HG02623 (cell line): ENCODE measurements at regions not wholly inside any gene's neighbourhood (a gene's known extent, or its start where the extent isn't known, plus 50 kb on each side); places are given as distances from the start of the nearest gene placed in this dataset.
"Not testable (repeated sequence)": the region's sequence is repeated elsewhere in the genome, so short reads cannot be mapped to it uniquely, and the experiment has no call there.

Source experiments
- ATAC-seq: cut with Tn5 transposase; IDR thresholded peaks from one replicate; pipeline ENCODE4 v1.9.1; 2021; ENCODE audit warnings: moderate library complexity; ENCODE audit not compliant: unreplicated experiment

DNA sequence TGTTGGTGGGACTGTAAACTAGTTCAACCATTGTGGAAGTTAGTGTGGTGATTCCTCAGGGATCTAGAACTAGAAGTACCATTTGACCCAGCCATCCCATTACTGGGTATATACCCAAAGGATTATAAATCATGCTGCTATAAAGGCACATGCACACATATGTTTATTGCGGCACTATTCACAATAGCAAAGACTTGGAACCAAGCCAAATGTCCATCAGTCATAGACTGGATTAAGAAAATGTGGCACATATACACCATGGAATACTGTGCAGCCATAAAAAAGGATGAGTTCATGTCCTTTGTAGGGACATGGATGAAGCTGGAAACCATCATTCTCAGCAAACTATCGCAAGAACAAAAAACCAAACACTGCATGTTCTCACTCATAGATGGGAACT is 334.5 kb upstream of the SPRY2 start:
- not testable (repeated sequence) for ATAC-seq

DNA sequence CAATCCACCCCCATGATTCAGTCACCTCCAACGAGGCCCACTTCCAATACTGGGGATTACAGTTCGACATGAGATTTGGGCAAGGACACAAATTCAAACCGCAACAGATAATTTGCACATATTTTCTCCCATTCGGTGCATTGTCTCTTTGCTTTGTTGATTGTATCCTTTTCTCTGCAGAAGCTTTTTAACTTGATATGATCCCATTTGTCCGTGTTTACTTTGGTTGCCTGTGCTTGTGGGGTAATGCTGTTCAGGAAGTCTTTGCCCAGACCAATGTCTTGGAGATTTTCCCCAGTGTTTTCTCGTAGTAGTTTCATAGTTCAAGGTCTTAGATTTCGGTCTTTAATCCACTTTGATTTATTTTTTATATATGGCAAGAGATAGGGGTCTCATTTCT is 330.8 kb upstream of the SPRY2 start:
- ATAC-seq: no peak

DNA sequence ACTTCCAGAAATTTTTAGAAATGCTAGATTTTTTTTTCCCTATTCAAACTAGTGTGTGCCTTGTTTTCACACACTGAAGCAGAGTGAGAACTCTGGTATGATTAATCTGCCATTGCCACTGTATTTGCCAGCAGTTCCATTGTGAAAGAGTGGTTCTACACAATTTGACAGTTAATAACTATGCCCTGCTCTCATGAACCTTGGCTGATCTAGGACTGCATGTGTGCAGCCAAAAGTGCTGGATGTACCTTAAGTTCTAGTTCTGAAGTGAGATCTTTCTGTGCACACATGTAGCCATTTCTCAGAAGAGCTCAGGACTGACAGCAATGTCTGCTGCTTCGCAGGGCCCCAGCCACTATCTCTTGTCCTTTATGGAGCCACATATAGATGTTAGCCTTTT is 328.2 kb upstream of the SPRY2 start:
- no peak for ATAC-seq

DNA sequence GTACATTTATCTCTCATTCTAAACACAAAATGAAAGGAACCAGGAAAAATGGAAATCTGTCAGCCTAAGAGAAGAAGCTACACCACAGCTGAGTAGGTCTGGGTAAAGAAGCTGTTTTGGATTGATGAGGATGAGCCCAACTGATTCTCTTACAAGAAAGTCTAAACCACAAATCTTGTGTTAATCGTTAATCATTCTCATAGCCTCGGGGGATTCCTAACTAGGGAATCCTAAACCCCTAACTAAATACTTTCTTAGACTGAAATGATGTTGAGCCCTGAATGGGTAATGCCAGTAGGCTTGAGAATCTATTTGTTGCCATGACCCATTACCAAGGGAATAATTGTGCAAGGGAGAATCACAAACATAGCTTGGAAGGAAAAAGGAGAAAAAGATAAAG is 327.5 kb upstream of the SPRY2 start:
- no peak for ATAC-seq

DNA sequence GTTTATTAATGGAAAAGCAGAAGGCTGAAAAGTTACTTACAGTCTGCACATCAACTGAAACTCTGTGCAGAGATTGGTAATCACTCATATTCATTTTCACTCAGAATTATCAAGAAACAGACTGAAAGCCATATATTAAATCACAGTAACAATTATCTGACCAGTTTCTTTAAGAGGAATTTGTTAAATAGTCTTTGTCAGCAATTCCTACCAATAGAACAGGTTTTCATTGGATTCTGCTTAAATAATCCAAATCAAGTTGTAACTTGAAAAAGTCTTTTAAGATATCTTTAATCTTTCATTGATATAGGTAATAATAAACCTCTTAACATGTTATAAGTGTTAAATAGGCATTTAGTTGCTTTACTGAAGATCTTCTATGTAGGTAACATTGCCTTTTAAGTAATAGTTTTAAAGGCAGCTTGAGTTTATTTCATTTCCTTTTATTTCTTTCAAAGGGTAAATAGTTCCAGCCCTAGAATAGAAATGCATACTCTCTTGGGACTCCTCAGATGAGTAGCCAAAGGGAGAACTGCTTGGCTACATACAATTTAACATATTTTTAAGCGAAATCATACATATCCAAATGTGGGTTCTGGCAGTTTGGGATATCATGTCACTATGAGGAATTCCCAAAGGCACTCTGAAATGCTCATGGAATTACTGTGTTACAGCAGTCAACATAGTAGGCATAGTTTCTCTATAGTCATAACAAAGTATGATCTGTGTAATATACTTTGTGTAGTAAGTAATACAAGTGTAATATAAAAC is 326.0 kb upstream of the SPRY2 start:
- ATAC-seq: no peak

DNA sequence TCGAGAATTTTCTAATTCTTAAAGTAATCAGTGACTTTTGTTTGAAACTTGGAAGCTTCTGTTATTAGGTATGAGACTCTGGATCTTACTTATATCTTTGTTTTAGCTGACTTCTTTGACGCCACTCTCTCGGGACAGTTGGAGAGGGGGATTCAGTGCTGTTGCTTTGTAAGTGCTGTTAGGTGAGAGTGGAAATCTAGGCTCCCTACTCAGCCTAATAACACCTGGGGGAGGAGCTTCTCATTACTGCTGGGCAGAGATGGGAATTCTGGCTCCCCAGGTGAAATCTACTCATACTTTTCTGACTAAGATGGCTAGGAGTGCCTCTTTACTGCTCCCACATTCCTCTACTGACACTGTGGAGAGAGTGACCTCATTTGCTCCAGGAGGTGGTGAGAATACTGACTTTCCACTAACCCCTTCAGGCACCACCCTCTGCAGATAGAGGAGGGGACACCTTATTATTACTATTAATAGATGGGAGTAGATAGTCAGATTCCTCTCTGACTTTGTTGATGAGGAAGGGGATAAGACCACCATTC is 324.9 kb upstream of the SPRY2 start:
- no peak for ATAC-seq

DNA sequence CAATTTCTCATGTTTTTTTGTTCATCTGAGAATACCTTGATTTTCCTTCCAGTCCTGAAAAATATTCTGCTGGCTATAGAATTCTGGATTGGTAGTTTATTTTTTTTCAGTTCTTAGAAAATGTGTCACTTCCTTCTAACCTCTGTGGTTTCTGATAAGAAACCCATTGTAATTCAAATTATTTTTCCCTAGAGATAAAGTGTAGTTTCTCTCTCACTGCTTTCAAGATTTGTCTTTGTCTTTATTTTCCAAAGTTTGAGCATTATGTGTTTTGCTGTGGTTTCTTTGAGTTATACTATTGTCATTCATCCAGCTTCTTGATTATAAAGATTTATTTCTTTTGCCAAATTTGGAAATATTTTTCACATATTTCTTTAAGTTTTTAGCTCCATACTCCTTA is 324.0 kb upstream of the SPRY2 start:
- ATAC-seq: no peak

DNA sequence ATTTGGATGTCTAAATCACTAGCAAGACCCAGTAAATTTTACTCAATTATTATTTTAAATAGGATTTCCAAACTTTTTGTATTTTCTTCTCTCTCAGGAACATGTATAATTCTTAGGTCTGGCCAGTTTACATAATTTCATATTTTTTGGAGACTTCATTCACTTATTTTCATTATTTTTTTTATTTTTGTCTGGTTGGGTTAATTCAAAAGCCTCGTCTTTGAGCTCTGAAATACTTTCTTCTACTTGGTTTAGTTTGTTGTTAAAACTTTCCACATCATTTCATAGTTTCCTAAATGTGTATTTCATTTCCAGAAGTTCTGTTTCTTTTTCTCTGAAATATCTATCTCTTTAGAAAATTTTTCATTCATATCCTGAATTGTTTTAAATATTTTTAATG is 322.9 kb upstream of the SPRY2 start:
- ATAC-seq: no peak

DNA sequence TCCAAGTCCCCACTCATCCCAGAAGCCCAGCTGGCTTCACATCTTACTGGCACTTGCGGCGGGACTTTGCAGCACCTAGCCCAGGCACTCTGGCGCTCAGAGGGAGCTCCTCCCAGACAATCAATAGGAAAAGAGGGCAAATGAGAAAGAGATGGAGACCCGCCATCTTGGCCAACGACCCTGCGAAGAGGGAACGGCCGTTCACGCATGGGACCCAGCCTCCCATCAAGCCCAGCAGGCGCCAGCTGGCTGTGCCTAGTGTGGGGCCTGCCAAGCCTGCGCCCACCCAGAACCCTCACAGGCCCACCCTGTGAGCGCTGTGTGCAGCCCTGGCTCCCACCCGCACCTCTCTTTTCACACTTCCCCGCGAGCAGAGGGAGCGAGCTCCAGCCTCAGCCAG is 317.8 kb upstream of the SPRY2 start:
- ATAC-seq: no peak

DNA sequence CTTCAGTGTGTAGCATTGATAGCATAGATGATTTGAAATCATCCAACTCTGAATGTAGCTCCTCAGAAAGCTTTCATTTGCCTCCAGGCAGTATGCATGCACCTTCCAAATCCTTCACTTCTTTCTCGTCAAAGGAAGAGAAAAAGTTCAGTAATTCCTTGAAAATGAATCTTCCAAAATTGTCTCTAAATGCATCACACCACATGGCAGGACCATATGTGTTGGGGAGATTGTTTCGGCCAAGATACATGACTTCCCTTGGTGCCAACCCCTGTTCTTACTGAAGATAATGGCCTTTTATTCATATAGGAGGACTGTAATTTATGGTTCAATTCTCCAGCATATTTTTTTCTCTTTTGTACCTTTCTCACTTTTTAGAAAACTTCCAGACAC is 315.6 kb upstream of the SPRY2 start:
- ATAC-seq: no peak

DNA sequence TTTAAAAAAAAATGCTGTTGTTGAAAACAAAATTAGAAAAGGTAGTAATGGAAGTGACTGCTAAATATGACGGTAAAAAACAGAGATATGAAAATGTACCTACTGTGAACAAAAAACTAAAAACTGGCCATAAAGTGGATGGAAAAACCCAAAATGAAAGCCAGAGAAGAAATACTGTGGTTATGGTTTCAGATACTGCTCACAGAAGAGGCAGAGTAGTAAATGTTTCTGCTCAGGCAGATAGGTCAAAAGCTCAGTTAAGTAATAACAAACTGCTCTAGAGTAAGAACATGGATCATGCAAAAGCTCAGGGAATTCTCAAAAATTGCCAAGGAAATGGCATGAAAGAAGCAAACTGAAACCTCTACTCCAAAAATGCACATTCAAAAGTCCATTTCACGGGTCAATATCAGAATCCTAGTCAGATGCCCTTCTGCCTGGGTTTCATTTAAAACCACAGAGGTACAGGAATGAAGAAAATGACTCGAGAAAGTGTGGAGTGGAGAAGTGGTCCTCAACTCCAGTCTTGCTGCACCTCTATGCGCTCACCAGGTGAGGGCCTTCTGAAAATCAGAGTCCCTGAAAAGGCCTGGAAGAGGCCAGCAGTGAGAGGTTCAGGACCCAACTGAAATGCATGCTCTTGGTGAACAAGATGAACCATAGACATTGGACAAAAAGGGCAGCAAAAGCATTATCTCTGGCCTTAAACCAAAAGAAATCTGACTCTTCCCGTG is 315.0 kb upstream of the SPRY2 start:
- no peak for ATAC-seq

DNA sequence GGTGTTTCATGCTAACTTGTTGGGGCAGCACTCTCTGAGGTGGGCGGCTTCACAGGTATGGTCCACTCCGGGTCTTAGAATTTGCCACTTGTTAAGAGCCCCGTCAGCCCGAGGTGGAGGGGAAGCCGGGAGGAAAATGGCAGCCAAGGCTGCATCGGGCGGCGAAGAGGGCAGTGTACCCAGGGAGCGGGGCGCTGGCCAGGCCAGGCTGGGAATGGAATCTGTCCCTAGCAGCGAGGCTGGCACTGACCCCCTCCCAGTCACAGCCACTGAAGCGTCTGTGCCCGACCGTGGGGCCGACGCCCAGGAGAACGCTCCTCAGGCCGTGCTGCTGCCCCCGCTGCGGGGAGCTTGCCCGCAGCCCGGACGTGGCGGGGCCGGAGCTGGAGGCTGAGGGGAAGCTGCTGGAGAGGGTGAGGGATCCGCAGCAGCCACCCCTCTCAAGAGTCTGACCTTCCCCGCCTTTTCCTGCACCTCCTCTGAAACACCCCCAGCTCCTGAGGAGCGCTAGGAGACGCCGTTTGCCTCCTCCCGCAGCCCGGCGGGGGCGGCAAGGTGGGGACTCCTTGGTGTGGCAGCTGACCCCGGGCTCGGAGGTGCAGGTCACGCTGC is 313.8 kb upstream of the SPRY2 start:
- no peak for ATAC-seq

DNA sequence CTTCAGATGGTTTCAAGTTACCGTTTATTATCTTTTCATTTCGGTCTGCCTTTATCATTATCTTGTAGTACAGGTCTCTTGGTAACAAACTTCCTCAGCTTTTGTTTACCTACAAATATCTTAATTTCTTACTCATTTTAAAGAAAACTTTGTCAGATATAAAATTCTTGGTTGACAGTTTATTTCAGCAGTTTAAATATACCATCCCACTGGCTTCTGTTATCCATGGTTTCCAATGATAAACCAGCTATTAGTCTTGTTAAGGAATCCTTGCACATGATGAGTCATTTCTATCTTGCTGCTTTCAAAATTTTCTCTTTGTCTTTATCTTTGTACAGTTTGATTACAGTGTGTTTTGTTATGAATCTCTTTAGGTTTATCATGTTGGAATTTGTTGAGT is 308.3 kb upstream of the SPRY2 start:
- ATAC-seq: no peak

DNA sequence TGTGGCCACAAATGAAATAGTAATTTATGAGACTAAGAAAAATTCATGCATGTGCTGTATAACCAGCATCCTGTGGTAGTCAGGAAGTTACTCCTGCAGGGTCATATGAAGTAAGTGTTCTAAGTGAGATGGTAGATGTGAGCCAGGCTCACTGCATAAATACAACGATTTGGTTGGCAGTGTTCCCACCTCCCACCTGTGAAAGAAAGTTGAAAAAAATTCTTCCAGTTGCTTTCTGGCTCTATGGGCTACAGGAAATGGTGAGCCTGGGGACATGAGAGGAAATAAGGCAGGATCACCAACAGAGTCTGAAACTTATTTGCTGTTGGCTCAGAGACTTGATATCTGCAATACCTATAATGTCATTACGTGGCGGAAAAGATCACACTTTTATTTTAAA is 301.7 kb upstream of the SPRY2 start:
- no peak for ATAC-seq

DNA sequence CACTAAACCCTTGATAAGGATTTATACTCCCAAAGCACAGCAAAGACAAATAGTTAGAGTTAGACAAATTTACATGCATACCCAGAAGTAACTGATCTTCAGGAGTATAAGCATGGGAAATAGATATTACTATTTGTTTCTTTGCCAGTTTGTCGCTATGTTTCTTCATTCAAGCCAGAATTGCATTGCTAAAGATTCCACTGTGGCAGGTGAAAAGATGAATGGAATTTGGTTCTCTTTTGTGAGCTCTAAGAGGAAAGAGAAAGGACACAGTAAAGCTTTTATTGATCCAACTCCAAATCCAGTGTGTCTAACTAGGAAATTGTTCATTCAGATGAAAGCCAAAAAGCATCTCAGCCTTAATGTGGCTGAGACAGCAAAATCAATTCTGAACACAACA is 292.3 kb upstream of the SPRY2 start:
- no peak for ATAC-seq

DNA sequence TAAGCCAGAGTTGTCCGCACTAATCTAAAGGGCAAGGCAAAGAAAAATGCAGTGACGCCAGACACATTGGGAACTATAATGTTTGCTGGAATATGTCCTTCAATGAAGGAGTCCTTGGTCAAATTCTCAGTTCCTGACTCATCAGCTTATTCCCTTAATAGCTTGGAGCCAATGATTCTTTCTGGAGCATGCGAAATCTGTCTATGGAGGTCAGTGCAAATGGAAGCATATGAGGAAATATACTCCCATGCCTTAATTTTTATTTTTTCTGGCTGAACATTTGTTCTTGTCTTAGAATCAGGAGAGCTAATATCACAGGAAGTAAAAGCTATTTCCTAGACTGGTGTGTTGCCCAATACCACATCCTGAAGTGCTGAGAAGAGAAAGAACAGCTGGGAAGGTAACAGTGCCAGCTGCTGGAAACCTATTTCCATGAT is 289.8 kb upstream of the SPRY2 start:
- no peak for ATAC-seq

DNA sequence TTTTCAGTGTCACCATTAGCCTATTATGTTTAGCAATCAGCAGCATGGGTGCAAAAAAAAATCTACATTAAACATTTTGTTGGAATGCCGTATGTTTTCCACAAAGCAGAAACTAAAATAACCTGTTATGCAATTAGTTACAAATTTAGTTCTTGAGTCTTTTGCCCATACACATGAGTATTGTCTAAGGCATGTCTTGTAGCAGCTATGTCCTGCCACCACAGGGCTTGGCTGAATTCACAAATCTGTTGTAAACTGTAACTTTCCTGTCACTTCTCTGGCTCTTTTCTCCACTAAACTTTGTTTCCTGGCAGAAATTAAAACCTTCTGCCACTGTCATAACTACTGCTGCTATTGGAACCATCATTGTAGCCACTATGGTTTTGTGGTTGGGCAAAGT is 277.9 kb upstream of the SPRY2 start:
- no peak for ATAC-seq

DNA sequence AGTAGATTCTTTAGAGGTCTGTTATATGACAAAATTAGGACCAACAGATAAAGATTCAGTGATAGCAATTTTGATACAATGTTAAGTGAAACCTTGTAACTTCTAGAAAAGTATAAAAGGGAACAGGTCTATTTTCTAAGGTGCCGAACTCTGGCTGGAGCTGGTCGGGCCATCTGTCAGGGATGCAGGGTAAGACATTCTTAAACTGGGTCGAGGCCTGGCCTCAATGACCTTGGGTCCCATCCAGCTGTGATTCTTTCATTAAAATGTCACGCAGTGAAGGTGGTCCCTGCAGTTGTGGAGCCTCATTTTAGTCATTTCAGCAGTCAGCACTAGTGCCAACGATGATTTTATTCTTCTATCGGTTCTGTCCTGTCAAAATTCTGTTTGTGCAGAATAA is 271.9 kb upstream of the SPRY2 start:
- no peak for ATAC-seq

DNA sequence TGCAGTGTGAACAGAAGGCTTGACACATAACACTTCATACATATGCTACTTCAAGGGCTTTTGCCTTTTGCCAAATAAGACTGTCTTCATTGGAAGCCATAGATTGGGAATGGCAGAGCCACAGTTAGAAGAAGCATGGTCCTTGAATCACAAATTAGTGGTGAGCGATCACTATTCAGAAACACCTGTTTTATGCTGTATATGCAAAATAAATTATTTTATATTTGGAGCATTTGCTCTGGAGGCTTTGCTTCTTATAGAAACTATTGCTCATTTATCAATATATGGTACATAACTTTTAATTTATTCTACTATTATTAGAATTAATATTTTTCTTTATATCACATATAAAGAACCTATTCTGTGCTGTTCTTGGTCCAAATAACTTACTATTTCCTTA is 270.4 kb upstream of the SPRY2 start:
- no peak for ATAC-seq

DNA sequence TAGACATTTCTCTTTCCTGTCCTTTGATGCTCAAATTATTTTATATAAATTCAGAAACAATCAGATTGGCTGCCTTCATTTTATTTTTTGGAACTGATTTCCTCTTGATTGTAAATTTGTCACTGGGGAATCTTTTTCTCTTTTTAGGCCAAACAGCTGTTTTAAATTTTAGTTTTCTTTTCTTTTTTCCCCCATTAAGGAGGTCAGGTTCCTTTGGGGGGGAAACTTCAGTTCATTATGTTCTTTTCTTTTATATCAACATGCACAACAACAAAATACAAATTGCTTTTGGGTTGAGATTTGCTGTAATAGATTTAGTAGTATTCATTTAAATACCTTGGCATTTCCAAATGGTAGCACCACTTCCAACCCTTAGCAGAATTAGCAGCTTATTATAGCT is 264.8 kb upstream of the SPRY2 start:
- ATAC-seq: no peak

DNA sequence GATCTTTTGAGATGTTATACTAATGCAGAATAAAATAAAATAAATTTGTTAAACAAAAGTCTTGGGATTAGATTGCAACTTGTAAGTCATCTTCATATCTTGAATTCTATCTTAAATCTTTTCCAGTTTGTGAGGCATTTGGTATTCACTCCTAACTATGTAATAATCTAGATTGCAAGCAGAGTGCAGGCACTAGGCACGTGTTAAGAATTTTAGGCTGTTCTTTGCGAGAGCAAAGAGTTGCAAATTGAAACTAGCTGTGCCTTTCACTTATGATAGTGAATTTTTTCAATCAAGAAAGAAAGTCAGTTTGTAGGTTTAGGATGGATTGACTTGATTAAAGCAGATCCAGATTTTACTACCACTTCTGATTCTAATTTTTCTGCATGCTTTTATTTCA is 264.1 kb upstream of the SPRY2 start:
- no peak for ATAC-seq

DNA sequence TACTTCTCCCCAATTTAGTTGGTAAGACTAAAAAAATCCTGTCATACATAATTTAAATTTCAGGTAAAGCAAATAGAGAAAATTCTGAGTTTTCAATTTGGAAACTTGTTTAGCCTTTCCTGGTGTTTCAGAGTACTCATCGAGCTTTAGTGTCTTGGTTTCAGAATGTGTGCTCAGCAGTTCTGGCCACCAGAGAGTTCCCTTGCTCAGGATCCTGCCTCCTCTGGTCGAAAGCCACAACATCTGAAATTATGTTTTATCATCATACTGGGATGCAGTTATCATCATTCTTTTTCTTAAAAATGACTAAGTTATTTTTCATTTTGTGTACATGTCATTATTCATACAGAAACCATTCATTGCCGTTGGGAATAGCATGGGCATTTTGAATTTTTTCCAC is 263.2 kb upstream of the SPRY2 start:
- ATAC-seq: no peak
